B cell (primary cell): ENCODE measurements at regions not wholly inside any gene's neighbourhood (a gene's known extent, or its start where the extent isn't known, plus 50 kb on each side); places are given as distances from the start of the nearest gene placed in this dataset.

Experiments used
- ATAC-seq: fragments of 200-7000 bp; cut with Tn5 transposase; one replicate; pipeline ENCODE4 v1.10.0; 2021; ENCODE audit warnings: low read depth, mild to moderate bottlenecking, moderate number of reproducible peaks, moderate library complexity
- CTCF ChIA-PET: fragments of 350-600 bp; sonication (Branson Sonifier 250); formaldehyde crosslinking; loops from one replicate; lab custom pipeline; 2021; ENCODE audit warnings: antibody characterized with exemption, inconsistent platforms; lab: Charles Lee
- POLR2A ChIA-PET: fragments of 350-600 bp; sonication (Branson Sonifier 250); formaldehyde crosslinking; loops from one replicate; lab custom pipeline; 2021; ENCODE audit warnings: antibody characterized with exemption; lab: Charles Lee
- DNase-seq: peaks from one replicate; pipeline ENCODE4 v3.0.0; 2013
- H2AFZ ChIP-seq: 2 replicates; pipeline ENCODE4 v1.6.1; 2012; ENCODE audit warnings: mild to moderate bottlenecking, low read depth, low read length; ENCODE audit not compliant: insufficient read depth, poor library complexity, severe bottlenecking
- H3K27ac ChIP-seq, 2 donors: 1 replicate in 1 of 2; 2 replicates in 1 of 2; pipeline ENCODE4 v1.5.1; 2012 to 2013; ENCODE audit warnings: low read length in 2 of 2, mild to moderate bottlenecking in 2 of 2, moderate library complexity in 1 of 2
- H3K27me3 ChIP-seq, 4 experiments: fragments of 200-600 bp in 1 of 4; sonication (generic) in 1 of 4; replicated peaks in 1 of 4; 1 replicate in 2 of 4; 2 replicates in 2 of 4; pipeline versions ENCODE4 v1.6.1 to v1.7.0; 2013 to 2016; ENCODE audit warnings: low read length in 3 of 4, mild to moderate bottlenecking in 2 of 4, mixed read lengths in 1 of 4, moderate library complexity in 1 of 4; ENCODE audit not compliant: insufficient read depth in 4 of 4, control insufficient read depth in 3 of 4; ENCODE audit errors: control extremely low read depth in 1 of 4
- H3K36me3 ChIP-seq, 2 experiments: replicated peaks in 1 of 2; 1 replicate in 1 of 2; 2 replicates in 1 of 2; pipeline versions ENCODE4 v1.6.1 to v1.7.1; 2013; ENCODE audit warnings: low read length in 1 of 2; ENCODE audit not compliant: insufficient read depth in 2 of 2, control insufficient read depth in 1 of 2; ENCODE audit errors: control extremely low read depth in 1 of 2, extremely low read depth in 1 of 2
- H3K4me1 ChIP-seq, 2 donors: fragments of 200-600 bp in 1 of 2; sonication (generic) in 1 of 2; 1 replicate in 1 of 2; 2 replicates in 1 of 2; pipeline versions ENCODE4 v1.5.1 to v1.6.1; 2013 to 2017; ENCODE audit warnings: low read length in 2 of 2; ENCODE audit not compliant: control insufficient read depth in 2 of 2, insufficient read depth in 2 of 2
- H3K4me2 ChIP-seq: replicated peaks from 2 replicates; pipeline ENCODE3; 2012; ENCODE audit warnings: mild to moderate bottlenecking, low read depth, low read length; ENCODE audit not compliant: poor library complexity, severe bottlenecking
- H3K4me3 ChIP-seq, 5 experiments: fragments of 200-600 bp in 1 of 5; sonication (generic) in 1 of 5; 1 replicate in 3 of 5; 2 replicates in 2 of 5; pipeline versions ENCODE4 v1.5.1 to v1.7.0; 2011 to 2016; ENCODE audit warnings: low read length in 4 of 5, mild to moderate bottlenecking in 4 of 5, low read depth in 2 of 5, control low read depth in 1 of 5, moderate library complexity in 1 of 5; ENCODE audit not compliant: insufficient read depth in 1 of 5; ENCODE audit errors: control extremely low read depth in 1 of 5, extremely low read depth in 1 of 5
- H3K79me2 ChIP-seq: fragments of 200-600 bp; sonication (generic); one replicate; pipeline ENCODE4 v1.6.0; 2016; ENCODE audit warnings: low read length; ENCODE audit not compliant: control insufficient read depth, insufficient read depth
- H3K9ac ChIP-seq: fragments of 200-600 bp; sonication (generic); 2 replicates; pipeline ENCODE4 v1.6.1; 2017; ENCODE audit warnings: mild to moderate bottlenecking, low read length, moderate library complexity
- H3K9me3 ChIP-seq, 3 donors: one replicate each; pipeline versions ENCODE4 v1.6.1 to v1.7.1; 2013; ENCODE audit warnings: low read length in 2 of 3; ENCODE audit not compliant: control insufficient read depth in 2 of 3, insufficient read depth in 1 of 3; ENCODE audit errors: control extremely low read depth in 1 of 3
- H4K20me1 ChIP-seq: 2 replicates; pipeline ENCODE4 v1.6.0; 2012; ENCODE audit warnings: mild to moderate bottlenecking, low read length; ENCODE audit not compliant: insufficient read depth, control insufficient read depth, poor library complexity, severe bottlenecking
- H3K27ac Mint-ChIP-seq: one replicate; pipeline ENCODE4 v1.8.0; 2021; ENCODE audit warnings: mixed read lengths
- H3K27me3 Mint-ChIP-seq: one replicate; pipeline ENCODE4 v1.8.0; 2021; ENCODE audit warnings: mixed read lengths
- H3K4me1 Mint-ChIP-seq: one replicate; pipeline ENCODE4 v1.8.0; 2021; ENCODE audit warnings: mixed read lengths
- H3K4me3 Mint-ChIP-seq: one replicate; pipeline ENCODE4 v1.8.0; 2021; ENCODE audit warnings: mixed read lengths
- H3K9me3 Mint-ChIP-seq: one replicate; pipeline ENCODE4 v1.8.0; 2022; ENCODE audit warnings: mixed read lengths; ENCODE audit not compliant: insufficient read depth
- EZH2 ChIP-seq: IDR thresholded peaks from 2 replicates; pipeline ENCODE4 v1.6.1; 2012; ENCODE audit warnings: borderline replicate concordance, low read depth, mild to moderate bottlenecking, moderate library complexity, low read length; ENCODE audit not compliant: insufficient read depth, poor library complexity, severe bottlenecking
- WGBS: methylation state at CpG from one replicate; pipeline ENCODE4 v1.1.5; 2013; ENCODE audit warnings: missing lambda C conversion rate; ENCODE audit not compliant: insufficient coverage; 5-methylcytosine and 5-hydroxymethylcytosine counted together
- intact Hi-C: fragments of 100-400 bp; cut with micrococcal nuclease; formaldehyde crosslinking; loops from one replicate; pipeline ENCODE4 v1.10.0; 2022
- TF ChIP-seq, protein P1 (sequence below): fragments of 200-600 bp; IDR thresholded peaks from one replicate; pipeline ENCODE4 v1.8.0; 2022; ENCODE audit warnings: antibody characterized with exemption, mild to moderate bottlenecking

DNA sequence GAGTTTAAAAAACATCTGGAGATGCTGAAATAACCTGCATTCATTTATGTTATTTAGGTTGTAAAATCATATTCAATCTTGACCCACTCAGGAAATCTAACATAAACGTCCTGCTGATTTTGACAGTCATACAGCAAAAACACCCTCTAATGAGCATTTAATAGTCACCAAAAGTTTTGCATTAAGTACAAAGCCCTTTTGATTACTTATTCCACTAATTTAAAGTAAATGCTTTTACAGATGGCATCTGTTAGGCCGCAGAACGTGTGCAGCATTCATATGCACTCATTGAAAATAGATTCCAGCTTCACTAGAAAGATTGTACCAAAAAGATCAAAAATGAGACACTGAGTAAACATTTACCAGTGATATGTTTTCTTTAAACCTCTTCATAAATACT, 1295.1 kb downstream of the EFNB2 start:
- intact Hi-C loops = no loop called here
- ATAC-seq (no peak), DNase-seq (no peak)
- H3K4me1 Mint-ChIP-seq = no peaks in the 10 kb centered on the region
- Histone ChIP-seq H3K36me3 (no peaks in the 10 kb centered on the region), H3K27me3 (no peaks in the 10 kb centered on the region), H3K27ac (no peak overlapping the region), H3K4me2 (no peak overlapping the region), H3K9ac (no peak overlapping the region), H2AFZ (no peak overlapping the region), H3K4me3 (no peak overlapping the region), H4K20me1 (no peaks in the 10 kb centered on the region), H3K9me3 (peaks cover 0 to 2% (median 0%) of the 10 kb centered on the region in 3 donors), H3K4me1 (no peaks in the 10 kb centered on the region), H3K79me2 (no peaks in the 10 kb centered on the region)
- H3K27me3 Mint-ChIP-seq = no peaks in the 10 kb centered on the region
- TF ChIP-seq, protein P1, sequence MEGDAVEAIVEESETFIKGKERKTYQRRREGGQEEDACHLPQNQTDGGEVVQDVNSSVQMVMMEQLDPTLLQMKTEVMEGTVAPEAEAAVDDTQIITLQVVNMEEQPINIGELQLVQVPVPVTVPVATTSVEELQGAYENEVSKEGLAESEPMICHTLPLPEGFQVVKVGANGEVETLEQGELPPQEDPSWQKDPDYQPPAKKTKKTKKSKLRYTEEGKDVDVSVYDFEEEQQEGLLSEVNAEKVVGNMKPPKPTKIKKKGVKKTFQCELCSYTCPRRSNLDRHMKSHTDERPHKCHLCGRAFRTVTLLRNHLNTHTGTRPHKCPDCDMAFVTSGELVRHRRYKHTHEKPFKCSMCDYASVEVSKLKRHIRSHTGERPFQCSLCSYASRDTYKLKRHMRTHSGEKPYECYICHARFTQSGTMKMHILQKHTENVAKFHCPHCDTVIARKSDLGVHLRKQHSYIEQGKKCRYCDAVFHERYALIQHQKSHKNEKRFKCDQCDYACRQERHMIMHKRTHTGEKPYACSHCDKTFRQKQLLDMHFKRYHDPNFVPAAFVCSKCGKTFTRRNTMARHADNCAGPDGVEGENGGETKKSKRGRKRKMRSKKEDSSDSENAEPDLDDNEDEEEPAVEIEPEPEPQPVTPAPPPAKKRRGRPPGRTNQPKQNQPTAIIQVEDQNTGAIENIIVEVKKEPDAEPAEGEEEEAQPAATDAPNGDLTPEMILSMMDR = no peak
- TF ChIP-seq EZH2 = no peak
- CTCF ChIA-PET = no interaction called here
- no peaks in the 10 kb centered on the region for H3K9me3 Mint-ChIP-seq
- no peak overlapping the region for H3K4me3 Mint-ChIP-seq
- no peak overlapping the region for H3K27ac Mint-ChIP-seq
- 100% methylated on average over 1 of the region's 3 CpGs for WGBS
- POLR2A ChIA-PET = no interaction called here

DNA sequence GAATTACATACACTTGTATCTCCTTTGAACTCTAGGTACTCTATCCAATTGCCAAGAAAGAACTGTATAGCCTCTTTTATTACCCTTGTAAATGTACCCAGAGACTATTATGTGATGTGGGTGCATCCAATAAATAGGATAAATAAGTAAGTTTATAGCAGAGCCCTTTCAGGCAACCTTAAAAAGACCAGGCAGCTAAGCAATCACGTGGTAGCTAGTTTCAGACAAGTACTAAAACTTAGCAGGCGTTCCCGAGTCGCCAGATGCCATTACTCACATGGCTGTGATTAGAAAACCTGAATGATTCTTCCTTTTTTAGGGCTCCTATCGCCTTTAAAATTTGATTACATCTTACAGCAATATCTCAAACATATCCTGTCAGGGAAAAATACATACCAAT, 1303.0 kb downstream of the EFNB2 start:
- intact Hi-C loops = no loop called here
- no peaks in the 10 kb centered on the region for H3K4me1 ChIP-seq

More for the DNA sequence above, 1303.0 kb downstream of the EFNB2 start:
- no peaks in the 10 kb centered on the region for H3K9me3 Mint-ChIP-seq
- TF ChIP-seq, protein P1 = no peak
- no peak for TF ChIP-seq EZH2
- Histone ChIP-seq H2AFZ (no peak overlapping the region), H3K79me2 (no peaks in the 10 kb centered on the region), H3K4me3 (no peak overlapping the region), H3K36me3 (no peaks in the 10 kb centered on the region), H3K9ac (no peak overlapping the region), H3K9me3 (peaks cover 0 to 1% (median 0%) of the 10 kb centered on the region in 3 donors), H3K27me3 (no peaks in the 10 kb centered on the region), H3K27ac (no peak overlapping the region), H3K4me2 (no peak overlapping the region), H4K20me1 (no peaks in the 10 kb centered on the region)
- DNase-seq (no peak), ATAC-seq (no peak)
- POLR2A ChIA-PET = no interaction called here
- H3K4me1 Mint-ChIP-seq = no peaks in the 10 kb centered on the region
- no peak overlapping the region for H3K27ac Mint-ChIP-seq
- H3K27me3 Mint-ChIP-seq = no peaks in the 10 kb centered on the region
- WGBS = 89% methylated on average over 4 of the region's 5 CpGs
- H3K4me3 Mint-ChIP-seq = no peak overlapping the region
- CTCF ChIA-PET = no interaction called here
